HL-60 (cell line): ENCODE measurements at regions not wholly inside any gene's neighbourhood (a gene's known extent, or its start where the extent isn't known, plus 50 kb on each side); places are given as distances from the start of the nearest gene placed in this dataset.

Source experiments
- DNase-seq, 2 experiments: peaks; one replicate each; pipeline ENCODE4 v3.0.0-alpha.2; 2010 to 2020; ENCODE audit warnings: low read depth in 1 of 2, low spot score in 1 of 2
- H3K27ac ChIP-seq: fragments of 250-450 bp; sonication (Bioruptor Pico); replicated peaks from 2 replicates; pipeline ENCODE4 v1.5.1; 2020; ENCODE audit warnings: mild to moderate bottlenecking, moderate library complexity
- H3K27me3 ChIP-seq: fragments of 250-450 bp; sonication (Bioruptor Pico); 2 replicates; pipeline ENCODE4 v1.5.1; 2021; ENCODE audit warnings: mild to moderate bottlenecking, moderate library complexity; ENCODE audit not compliant: insufficient read depth, poor library complexity, severe bottlenecking
- H3K4me3 ChIP-seq: replicated peaks from 2 replicates; pipeline ENCODE4 v1.5.1; 2011; ENCODE audit warnings: mild to moderate bottlenecking, control low read depth, low read length; ENCODE audit not compliant: insufficient read depth
- GABPA ChIP-seq: IDR thresholded peaks from 2 replicates; pipeline ENCODE4 v1.6.1; 2012; ENCODE audit warnings: low read depth
- POLR2AphosphoS5 ChIP-seq: IDR thresholded peaks from 2 replicates; pipeline ENCODE4 v1.6.1; 2012; ENCODE audit warnings: low read depth
- REST ChIP-seq: IDR thresholded peaks from 2 replicates; pipeline ENCODE4 v1.6.1; 2012; ENCODE audit warnings: low read depth; ENCODE audit not compliant: insufficient replicate concordance
- SPI1 ChIP-seq: IDR thresholded peaks from 2 replicates; pipeline ENCODE4 v1.6.1; 2012; ENCODE audit warnings: low read depth, mild to moderate bottlenecking, borderline replicate concordance
- TF ChIP-seq, protein P1 (sequence below): IDR thresholded peaks from one replicate; pipeline ENCODE4 v1.5.1; 2011; ENCODE audit warnings: low read length, control low read depth, inconsistent platforms; ENCODE audit not compliant: insufficient read depth

- Histone ChIP-seq H3K27ac (no peak overlapping the region), H3K27me3 (no peaks in the 10 kb centered on the region), H3K4me3 (no peak overlapping the region)
- no peak for TF ChIP-seq POLR2AphosphoS5
- TF ChIP-seq, protein P1, sequence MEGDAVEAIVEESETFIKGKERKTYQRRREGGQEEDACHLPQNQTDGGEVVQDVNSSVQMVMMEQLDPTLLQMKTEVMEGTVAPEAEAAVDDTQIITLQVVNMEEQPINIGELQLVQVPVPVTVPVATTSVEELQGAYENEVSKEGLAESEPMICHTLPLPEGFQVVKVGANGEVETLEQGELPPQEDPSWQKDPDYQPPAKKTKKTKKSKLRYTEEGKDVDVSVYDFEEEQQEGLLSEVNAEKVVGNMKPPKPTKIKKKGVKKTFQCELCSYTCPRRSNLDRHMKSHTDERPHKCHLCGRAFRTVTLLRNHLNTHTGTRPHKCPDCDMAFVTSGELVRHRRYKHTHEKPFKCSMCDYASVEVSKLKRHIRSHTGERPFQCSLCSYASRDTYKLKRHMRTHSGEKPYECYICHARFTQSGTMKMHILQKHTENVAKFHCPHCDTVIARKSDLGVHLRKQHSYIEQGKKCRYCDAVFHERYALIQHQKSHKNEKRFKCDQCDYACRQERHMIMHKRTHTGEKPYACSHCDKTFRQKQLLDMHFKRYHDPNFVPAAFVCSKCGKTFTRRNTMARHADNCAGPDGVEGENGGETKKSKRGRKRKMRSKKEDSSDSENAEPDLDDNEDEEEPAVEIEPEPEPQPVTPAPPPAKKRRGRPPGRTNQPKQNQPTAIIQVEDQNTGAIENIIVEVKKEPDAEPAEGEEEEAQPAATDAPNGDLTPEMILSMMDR: no peak
- TF ChIP-seq REST: no peak
- TF ChIP-seq SPI1: no peak
- no peak for TF ChIP-seq GABPA
- no peak for DNase-seq
These were observed 190.2 kb upstream of the NRXN1 start for GRCh38 chr2:51222106-51222505.

DNA sequence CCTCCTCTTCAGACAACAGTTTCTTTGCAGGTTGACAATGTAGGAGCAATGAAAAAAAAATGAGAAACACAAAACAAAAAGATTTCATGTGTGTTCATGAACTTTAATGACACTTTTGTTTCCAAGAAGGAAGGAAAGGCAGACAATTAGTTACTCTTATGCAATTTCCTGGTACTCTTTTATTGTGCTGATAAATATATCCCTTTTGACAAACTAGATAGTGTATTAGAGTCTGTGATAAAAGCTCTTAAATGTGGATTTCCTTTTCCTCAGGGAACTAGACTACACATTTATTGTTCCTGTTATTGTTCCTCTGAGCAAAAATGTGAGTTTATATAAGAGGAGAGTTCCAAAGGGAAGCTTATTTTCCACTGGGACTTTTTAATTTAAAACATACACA, 188.7 kb upstream of the NRXN1 start:
- TF ChIP-seq REST (no peak), SPI1 (no peak), POLR2AphosphoS5 (no peak), GABPA (no peak)
- TF ChIP-seq, protein P1: no peak
- no peaks in the 10 kb centered on the region for H3K27me3 ChIP-seq
- H3K27ac ChIP-seq: no peak overlapping the region
- H3K4me3 ChIP-seq: no peak overlapping the region
- no peak for DNase-seq

DNA sequence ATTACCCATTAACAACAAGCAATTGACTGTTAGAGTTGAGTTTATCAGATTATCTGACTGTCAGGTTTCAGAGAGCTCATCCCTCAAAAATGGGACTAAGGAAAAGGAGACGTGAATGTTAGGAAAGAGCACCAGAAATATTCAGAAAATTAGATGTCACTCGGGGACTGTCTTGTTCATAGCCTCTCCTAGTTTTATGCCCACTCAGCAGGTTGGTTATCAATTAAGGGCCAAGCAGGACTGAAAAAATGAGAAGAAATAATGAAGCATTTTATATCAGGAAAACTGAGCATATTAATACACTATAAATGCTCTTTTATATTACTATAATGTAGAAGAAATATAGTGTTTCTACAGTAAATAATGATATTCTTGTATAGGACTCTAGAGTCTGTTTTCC, 188.1 kb upstream of the NRXN1 start:
- Histone ChIP-seq H3K27me3 (no peaks in the 10 kb centered on the region), H3K4me3 (no peak overlapping the region), H3K27ac (no peak overlapping the region)
- no peak for TF ChIP-seq GABPA
- TF ChIP-seq, protein P1: no peak
- TF ChIP-seq REST: no peak
- no peak for TF ChIP-seq SPI1
- no peak for TF ChIP-seq POLR2AphosphoS5
- DNase-seq: no peak
